Right renal pelvis (tissue), 4 donors: ENCODE measurements at regions not wholly inside any gene's neighbourhood (a gene's known extent, or its start where the extent isn't known, plus 50 kb on each side); places are given as distances from the start of the nearest gene placed in this dataset.
A peak's percentile ranks its signal among the peaks of the same experiment; 100 is the strongest.
"Not testable (repeated sequence)": the region's sequence is repeated elsewhere in the genome, so short reads cannot be mapped to it uniquely, and the experiment has no call there.

ENCODE experiments used
- DNase-seq, 4 donors: peaks; one replicate each; pipeline ENCODE4 v3.0.0-alpha.2; 2013; ENCODE audit warnings: low read depth in 4 of 4, low spot score in 3 of 4, missing footprints in 1 of 4

- DNase-seq: no peak
Observed at GRCh38 chr4:125573368-125573767, 258.6 kb downstream of the FAT4 start.

- DNase-seq: no peak
Observed at GRCh38 chr4:125573786-125574185, 259.0 kb downstream of the FAT4 start.

DNA sequence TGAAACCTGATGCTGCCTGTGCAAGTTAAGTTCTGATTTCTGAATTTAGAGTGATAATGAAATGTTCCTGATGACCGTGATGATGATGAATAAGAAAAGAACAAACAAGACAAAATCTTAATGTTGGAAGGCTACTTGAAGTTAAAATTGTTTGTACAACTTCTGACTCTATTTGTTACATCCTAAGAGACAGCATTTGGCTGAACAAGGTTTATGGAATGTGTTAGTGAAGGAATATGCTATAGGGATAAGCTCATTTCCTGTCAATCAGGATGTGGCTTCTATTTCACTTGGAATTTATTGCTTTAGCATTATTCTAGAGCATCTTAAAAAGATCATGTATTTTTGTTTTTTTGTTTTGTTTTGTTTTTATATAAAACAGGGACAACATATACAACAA, 267.5 kb downstream of the FAT4 start:
- DNase-seq: no peak

DNA sequence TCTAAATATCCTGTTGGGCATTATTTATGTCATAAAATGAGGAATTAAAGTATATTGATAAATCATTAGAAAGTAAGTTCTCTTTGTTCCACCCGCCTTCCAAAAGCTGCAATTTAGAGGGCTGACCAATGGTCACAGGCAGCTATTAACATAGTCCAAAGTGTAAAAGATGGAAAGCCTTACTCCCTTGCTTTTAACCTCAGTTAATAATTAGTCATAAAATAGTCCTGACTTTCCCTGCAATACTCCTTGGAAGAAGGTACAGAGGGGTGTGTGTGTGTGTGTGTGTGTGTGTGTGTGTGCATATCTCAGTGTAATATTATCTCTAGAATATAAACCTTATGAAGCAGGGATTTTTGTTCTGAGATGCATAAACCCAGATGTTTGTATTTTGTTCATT, 275.4 kb downstream of the FAT4 start:
- DNase-seq: peak in 1 of 4 donors; percentile 19

- DNase-seq: no peak
Observed at GRCh38 chr4:125591290-125591689, 276.5 kb downstream of the FAT4 start.

DNA sequence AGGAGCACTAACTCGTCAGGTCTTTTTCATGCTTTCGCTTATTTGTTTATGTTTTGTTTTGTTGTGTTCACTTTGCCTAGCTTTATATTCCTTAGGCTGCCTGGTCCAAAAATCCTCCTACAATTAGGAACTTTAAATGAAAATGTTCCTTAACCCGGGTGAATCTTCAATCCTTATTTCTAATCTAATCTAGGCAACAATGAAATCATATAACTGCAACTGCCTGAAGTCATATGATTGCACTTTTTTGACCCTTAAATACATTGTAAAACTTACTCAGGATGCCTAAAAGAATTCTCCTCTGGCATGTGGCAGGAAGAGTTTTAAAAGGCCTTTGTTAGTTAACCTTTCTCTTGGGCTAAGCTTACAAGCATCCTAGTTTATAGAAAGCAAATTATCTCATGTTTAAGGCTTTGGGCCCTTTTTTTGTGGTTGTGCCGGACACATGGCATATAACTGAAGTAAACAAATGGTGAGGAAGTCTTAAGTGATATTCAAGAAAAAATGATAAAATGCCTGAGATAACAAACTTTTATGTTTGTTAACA, 279.4 kb downstream of the FAT4 start:
- no peak for DNase-seq

- DNase-seq: not testable (repeated sequence)
Observed at GRCh38 chr4:125605926-125606325, 291.2 kb downstream of the FAT4 start.

GRCh38 chr4:125620066-125620860, 305.5 kb downstream of the FAT4 start:
- DNase-seq: no peak

GRCh38 chr4:125624951-125625350, 310.2 kb downstream of the FAT4 start:
- no peak for DNase-seq

DNA sequence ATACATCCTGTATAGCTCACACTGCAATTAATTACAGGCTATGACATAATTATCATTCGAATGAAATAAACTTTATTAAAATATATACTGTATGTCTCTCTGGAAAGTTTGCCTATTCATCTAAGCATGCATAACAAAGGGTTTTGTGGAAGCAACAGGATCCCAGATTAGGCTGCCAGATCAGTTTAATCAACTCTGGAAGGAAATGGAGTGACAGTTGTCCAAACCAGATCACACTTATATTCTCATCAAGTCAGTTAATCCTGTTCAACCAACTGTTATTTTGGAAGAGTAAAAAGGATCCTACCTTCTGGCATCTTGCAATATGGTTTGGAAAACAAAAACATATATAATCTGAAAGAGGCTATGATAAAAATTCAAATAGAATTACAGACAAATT, 312.2 kb downstream of the FAT4 start:
- DNase-seq: no peak

DNA sequence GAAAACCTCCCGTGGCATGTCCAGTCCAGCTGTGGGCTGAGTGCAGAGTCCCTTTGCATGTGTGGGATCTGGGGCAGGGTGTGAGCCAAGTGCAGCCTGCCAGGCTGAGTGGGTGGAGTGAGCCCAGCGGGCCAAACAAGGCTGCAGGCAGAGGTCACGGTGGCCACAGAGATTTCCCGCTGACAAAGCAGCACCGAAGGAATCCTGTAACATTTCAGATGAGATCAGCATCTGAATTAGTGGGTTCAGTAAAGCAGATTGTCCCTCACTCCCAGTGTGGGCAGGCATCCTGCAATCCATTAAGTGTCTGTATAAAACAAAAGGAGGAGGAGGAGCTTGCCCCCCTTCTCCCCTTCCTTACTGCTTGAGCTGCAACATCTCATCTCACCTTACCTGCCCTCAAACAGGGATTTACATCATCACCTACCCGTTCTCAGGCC, 324.4 kb downstream of the FAT4 start:
- peak in 2 of 4 donors; percentile 15 to 16 for DNase-seq

- no peak for DNase-seq
Observed at GRCh38 chr4:125641611-125642010, 326.9 kb downstream of the FAT4 start.

DNA sequence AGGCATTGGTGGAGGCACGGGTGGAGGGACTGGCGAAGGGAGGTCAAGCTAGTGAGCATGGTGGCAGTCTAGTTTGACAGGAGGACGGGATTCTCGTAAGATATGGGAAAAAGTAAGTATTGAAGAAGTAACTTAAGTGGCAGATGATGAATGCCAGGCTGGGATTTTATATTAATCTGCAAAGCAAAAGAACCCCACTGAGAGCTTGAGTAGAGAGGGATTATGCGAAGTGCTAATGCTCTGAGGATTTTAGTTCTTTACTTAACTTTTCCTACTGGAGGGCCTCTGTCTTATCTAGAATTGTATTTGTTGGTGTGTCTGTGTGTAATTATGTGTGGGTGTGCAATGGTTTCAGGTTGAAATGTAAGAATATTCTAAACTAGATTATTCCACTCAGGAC, 327.9 kb downstream of the FAT4 start:
- no peak for DNase-seq

DNA sequence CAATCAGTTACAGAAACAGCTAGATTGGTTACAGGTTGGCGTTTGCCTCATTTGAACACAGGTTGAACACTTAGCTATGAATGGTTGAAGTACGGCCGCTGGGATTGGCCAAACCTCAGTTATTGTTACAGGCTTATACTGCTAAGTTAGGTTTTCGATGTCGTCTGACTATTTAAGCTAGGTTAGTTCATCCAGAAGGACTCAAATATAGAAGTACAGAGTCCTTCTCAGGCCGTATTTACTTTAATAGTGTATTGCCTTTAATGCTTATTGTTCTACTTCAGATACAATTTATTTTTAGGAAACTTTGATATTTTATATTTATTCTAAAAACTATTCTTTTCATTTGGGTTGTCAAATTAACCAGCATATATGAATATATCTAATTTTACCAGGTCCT, 334.7 kb downstream of the FAT4 start:
- DNase-seq: no peak

- no peak for DNase-seq
Observed at GRCh38 chr4:125650557-125650956, 335.8 kb downstream of the FAT4 start.

DNA sequence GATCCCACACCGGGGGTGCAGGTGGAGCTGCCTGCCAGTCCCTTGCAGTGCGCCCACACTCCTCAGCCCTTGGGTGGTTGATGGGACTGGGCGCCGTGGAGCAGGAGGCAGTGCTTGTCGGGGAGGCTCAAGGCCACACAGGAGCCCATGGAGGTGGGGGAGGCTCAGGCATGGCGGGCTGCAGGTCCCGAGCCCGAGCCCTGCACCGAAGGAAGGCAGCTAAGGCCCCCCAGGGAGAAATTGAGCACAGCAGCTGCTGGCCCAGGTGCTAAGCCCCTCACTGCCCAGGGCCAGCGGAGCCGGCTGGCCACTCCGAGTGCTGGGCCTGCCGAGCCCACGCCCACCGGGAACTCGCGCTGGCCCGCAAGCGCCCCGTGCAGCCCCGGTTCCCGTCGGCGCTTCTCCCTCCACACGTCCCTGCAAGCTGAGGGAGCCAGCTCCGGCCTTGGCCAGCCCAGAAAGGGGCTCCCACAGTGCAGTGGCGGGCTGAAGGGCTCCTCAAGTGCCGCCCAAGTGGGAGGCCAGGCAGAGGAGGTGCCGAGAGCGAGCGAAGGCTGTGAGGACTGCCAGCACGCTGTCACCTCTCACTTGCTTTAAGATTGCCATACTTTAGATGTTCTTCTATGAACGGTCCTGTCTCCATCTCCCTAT, 337.1 kb downstream of the FAT4 start:
- not testable (repeated sequence) for DNase-seq

GRCh38 chr4:125658773-125659172, 344.0 kb downstream of the FAT4 start:
- DNase-seq: no peak

GRCh38 chr4:125663896-125664767, 349.4 kb downstream of the FAT4 start:
- DNase-seq: no peak

- no peak for DNase-seq
Observed at GRCh38 chr4:125666635-125667034, 351.9 kb downstream of the FAT4 start.

GRCh38 chr4:125676156-125676555, 361.4 kb downstream of the FAT4 start:
- DNase-seq: no peak

DNA sequence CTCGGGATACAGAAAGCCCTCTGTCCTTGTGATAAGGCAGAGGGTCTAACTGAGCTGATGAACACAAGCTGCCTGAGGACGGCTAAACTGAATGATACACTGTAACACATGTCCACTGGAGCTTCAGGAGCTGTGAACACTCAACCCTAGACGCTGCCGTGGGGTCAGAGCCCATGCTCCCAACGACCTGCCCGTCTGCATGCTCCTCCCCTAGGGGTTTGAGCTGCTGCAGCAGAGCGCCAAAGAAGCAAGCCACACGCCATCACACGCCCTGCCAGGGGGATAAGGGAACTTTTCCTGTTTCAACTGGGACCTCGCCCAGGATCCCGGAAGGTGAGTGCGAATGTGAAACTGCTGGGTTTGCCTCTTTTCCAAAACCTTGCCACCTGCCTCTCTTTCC, 361.8 kb downstream of the FAT4 start:
- no peak for DNase-seq
